ENCODE measurements at regions not wholly inside any gene's neighbourhood (a gene's known extent, or its start where the extent isn't known, plus 50 kb on each side); places are given as distances from the start of the nearest gene placed in this dataset.

DNA sequence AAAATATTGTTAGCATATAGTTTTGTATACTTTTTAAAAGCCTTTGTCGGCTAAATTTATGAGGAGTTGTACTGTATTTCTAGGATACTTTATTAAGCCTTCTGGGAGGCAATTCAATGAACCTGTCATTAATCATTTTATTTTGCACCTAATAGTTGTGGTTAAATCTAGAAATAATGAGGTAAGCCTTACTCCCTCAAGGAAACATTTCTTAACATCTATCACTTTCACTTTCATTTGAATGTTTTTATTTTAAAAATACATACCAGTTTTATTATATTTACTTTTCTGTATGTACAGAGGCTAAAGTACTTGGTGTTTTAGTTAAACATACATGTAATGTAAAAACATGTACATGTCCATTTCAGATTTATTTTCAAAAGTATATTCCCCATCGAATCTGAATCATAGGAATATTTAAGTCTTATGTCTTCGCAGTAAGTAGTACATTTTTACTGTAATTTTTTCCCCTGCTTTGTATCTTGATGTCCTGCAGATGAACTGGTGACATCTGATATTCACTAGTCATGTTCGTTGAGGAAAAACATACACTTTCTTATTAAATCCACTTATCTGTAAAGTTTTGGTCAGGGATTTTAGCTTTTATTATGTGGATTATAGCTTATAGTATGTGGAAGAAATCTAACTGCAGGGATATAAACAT, 82.8 kb downstream of the DISP1 start:
- H3K27me3 ChIP-seq (ENCODE audit: control insufficient read depth, insufficient read depth, low read length), result no peaks in the 10 kb centered on the region
- no peak overlapping the region for H2AFZ ChIP-seq (replicated peaks; ENCODE audit: low read length, poor library complexity)
- ChIA-PET POLR2A (ENCODE audit: unreplicated experiment) (no interaction called here), CTCF (no interaction called here)
- no peak overlapping the region for H2BK120ac ChIP-seq (ENCODE audit: low read depth, low read length)
- H4K8ac ChIP-seq (ENCODE audit: low read depth in 2 of 2, low read length in 2 of 2), result no peak overlapping the region; a peak in 1 of 4 replicates
- no CpG with 5 or more reads among the region's 4 CpGs for WGBS, 2 experiments (ENCODE audit: extremely low coverage in 2 of 2, insufficient read length in 1 of 2)
- no peak overlapping the region for H2AK5ac ChIP-seq (ENCODE audit: low read depth, low read length)
- no peaks in the 10 kb centered on the region for H3K4me1 ChIP-seq (ENCODE audit: control insufficient read depth, insufficient read depth, low read length)
- dilution Hi-C loops (cut with HindIII; ENCODE audit: low sequenced_read_pairs, unreplicated experiment) (no loop called here), in situ Hi-C loops (cut with MboI; ENCODE audit: low sequenced_read_pairs) (no loop called here), intact Hi-C loops (cut with micrococcal nuclease) (no loop called here)
- no peak overlapping the region for H3K9ac ChIP-seq (ENCODE audit: low read depth, low read length)
- peak; percentile 35; the same call in 1 of the 2 replicates for ATAC-seq (ENCODE audit: low read depth)
- H3K9me3 ChIP-seq (ENCODE audit: control insufficient read depth, insufficient read depth, low read length), result no peaks in the 10 kb centered on the region
- no peak overlapping the region for H3K14ac ChIP-seq (replicated peaks; ENCODE audit: low read depth, low read length)
- H3K79me1 ChIP-seq (ENCODE audit: low read depth in 1 of 2, low read length in 2 of 2), result no peaks in the 10 kb centered on the region
- H4K20me1 ChIP-seq (ENCODE audit: insufficient read depth, low read length), result no peaks in the 10 kb centered on the region
- no peak overlapping the region for H2AK9ac ChIP-seq (replicated peaks; ENCODE audit: low read depth, low read length, poor library complexity)
- BruUV-seq (replicated peaks), result no TSS peak
- no peak overlapping the region for H3K23ac ChIP-seq (ENCODE audit: low read depth, low read length)
- no peak overlapping the region for H2BK20ac ChIP-seq (ENCODE audit: low read depth, low read length)
- TF ChIP-seq CHD1 (IDR thresholded peaks at IDR 0.05; ENCODE audit: low read depth, low read length), result no peak
- TF ChIP-seq SMC3 (IDR thresholded peaks at IDR 0.05; ENCODE audit: low read depth, low read length), result no peak
- TF ChIP-seq RCOR1 (IDR thresholded peaks at IDR 0.05; ENCODE audit: insufficient replicate concordance, low read length), result no peak
- peak; percentile 56 for TF ChIP-seq MAFK (IDR thresholded peaks at IDR 0.05; ENCODE audit: low read depth, low read length)
- TF ChIP-seq, protein P1, sequence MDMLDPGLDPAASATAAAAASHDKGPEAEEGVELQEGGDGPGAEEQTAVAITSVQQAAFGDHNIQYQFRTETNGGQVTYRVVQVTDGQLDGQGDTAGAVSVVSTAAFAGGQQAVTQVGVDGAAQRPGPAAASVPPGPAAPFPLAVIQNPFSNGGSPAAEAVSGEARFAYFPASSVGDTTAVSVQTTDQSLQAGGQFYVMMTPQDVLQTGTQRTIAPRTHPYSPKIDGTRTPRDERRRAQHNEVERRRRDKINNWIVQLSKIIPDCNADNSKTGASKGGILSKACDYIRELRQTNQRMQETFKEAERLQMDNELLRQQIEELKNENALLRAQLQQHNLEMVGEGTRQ (IDR thresholded peaks at IDR 0.05; ENCODE audit: low read depth, low read length), result no peak
- no peak for DNase-seq
- peak overlapping the region; percentile 95 for H3K4me2 ChIP-seq (ENCODE audit: low read depth, low read length)
- no peak overlapping the region for H3K56ac ChIP-seq (ENCODE audit: extremely low read depth, insufficient read depth, low read length)
- no peak overlapping the region for H4K5ac ChIP-seq (ENCODE audit: low read depth, low read length)
- no peaks in the 10 kb centered on the region for H3K36me3 ChIP-seq (ENCODE audit: control insufficient read depth, insufficient read depth, low read length)
- H2BK15ac ChIP-seq (ENCODE audit: low read depth, low read length), result no peak overlapping the region
- no peak overlapping the region for H2BK5ac ChIP-seq (ENCODE audit: low read depth, low read length, poor library complexity, severe bottlenecking)
- no peak overlapping the region for H3K27ac ChIP-seq (ENCODE audit: insufficient read depth, low read length)
- no peaks in the 10 kb centered on the region for H3K9me1 ChIP-seq (ENCODE audit: insufficient read depth, low read length)
- 0 out of 2 replicates have a peak overlapping the region, but pooled peaks have one; percentile 23 for H3K4me3 ChIP-seq (ENCODE audit: insufficient read depth, low read depth, low read length)
- H3K4ac ChIP-seq (ENCODE audit: low read depth, low read length), result no peak overlapping the region
- H3K18ac ChIP-seq (ENCODE audit: low read depth, low read length), result no peak overlapping the region
- no peak overlapping the region for H4K91ac ChIP-seq (ENCODE audit: insufficient read depth, low read depth, low read length)
